ENCODE measurements at regions not wholly inside any gene's neighbourhood (a gene's known extent, or its start where the extent isn't known, plus 50 kb on each side); places are given as distances from the start of the nearest gene placed in this dataset.
A peak's percentile ranks its signal among the peaks of the same experiment; 100 is the strongest.

- no peak for DNase-seq
- Histone ChIP-seq H3K27ac (ENCODE audit: low read depth, low read length) (no peak overlapping the region), H3K4me3 (ENCODE audit: low read length) (no peak overlapping the region), H3K27me3 (ENCODE audit: insufficient read depth, low read length, poor library complexity, severe bottlenecking) (no peaks in the 10 kb centered on the region), H3K36me3 (ENCODE audit: insufficient read depth, low read length) (no peaks in the 10 kb centered on the region), H3K4me1 (ENCODE audit: insufficient read depth, low read length) (no peaks in the 10 kb centered on the region), H3K9me3 (ENCODE audit: low read length) (no peaks in the 10 kb centered on the region)
- Mint-ChIP-seq H3K4me3 (no peak overlapping the region), H3K9me3 (no peaks in the 10 kb centered on the region), H3K27me3 (peaks cover 5 to 6% of the 10 kb centered on the region in 2 donors), H3K36me3 (no peaks in the 10 kb centered on the region), H3K27ac (no peak overlapping the region), H3K4me1 (no peaks in the 10 kb centered on the region)
- ChIA-PET POLR2A (no interaction called here), CTCF (no interaction called here)
Measured at GRCh38 chr22:49159711-49160110, 668.0 kb downstream of the BRD1 start.

GRCh38 chr22:49158741-49159564 lies 668.7 kb downstream of the BRD1 start:
- Mint-ChIP-seq H3K27me3 (peaks cover 5 to 6% of the 10 kb centered on the region in 2 donors), H3K27ac (no peak overlapping the region), H3K4me1 (no peaks in the 10 kb centered on the region), H3K4me3 (no peak overlapping the region), H3K9me3 (no peaks in the 10 kb centered on the region), H3K36me3 (no peaks in the 10 kb centered on the region)
- Histone ChIP-seq H3K4me1 (ENCODE audit: insufficient read depth, low read length) (no peaks in the 10 kb centered on the region), H3K9me3 (ENCODE audit: low read length) (no peaks in the 10 kb centered on the region), H3K4me3 (ENCODE audit: low read length) (no peak overlapping the region), H3K27ac (ENCODE audit: low read depth, low read length) (no peak overlapping the region), H3K36me3 (ENCODE audit: insufficient read depth, low read length) (no peaks in the 10 kb centered on the region), H3K27me3 (ENCODE audit: insufficient read depth, low read length, poor library complexity, severe bottlenecking) (no peaks in the 10 kb centered on the region)
- ChIA-PET POLR2A (no interaction called here), CTCF (no interaction called here)
- peak in 1 of 5 donors; percentile 35 for DNase-seq

DNA sequence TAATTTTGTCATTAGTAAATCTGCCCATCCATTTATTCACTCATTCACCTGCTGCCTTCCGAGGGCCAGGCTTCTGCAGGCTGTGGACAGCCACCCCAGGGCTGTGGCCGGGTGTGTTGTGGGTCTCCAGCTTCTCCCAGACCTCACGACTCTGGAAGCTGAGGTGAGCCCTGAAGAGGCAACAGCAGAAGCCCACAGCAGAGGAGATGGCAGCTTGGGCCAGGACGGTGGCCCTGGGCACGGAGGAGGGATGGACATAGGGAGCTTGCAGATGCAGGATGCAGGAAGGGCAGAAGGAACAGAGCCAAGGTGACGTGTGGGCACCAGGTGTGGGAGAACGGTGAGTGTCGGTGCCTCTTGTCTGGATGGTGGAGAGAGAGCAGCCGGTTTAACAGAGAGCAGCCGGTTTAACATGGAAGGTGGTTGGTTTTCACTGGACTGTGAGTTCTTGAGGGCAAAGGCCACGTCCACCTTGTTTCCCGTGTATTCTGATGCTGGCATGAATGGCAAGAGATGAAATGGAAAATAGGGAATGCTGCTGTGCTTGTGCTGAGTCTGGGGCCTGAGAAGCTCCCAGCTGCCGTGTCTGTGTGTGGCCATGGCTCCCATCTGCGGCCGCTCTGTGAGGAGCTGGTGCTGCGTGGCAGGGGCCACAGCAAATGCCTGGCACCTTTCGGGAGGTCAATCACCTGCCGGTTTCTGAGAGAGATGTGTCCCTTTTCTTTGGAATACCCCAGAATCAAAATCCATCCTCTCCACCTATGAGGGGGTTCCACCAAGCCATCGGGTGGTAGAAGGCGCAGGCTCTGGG lies 669.9 kb downstream of the BRD1 start:
- Histone ChIP-seq H3K4me3 (ENCODE audit: low read length) (no peak overlapping the region), H3K9me3 (ENCODE audit: low read length) (no peaks in the 10 kb centered on the region), H3K27me3 (ENCODE audit: insufficient read depth, low read length, poor library complexity, severe bottlenecking) (no peaks in the 10 kb centered on the region), H3K27ac (ENCODE audit: low read depth, low read length) (no peak overlapping the region), H3K4me1 (ENCODE audit: insufficient read depth, low read length) (no peaks in the 10 kb centered on the region), H3K36me3 (ENCODE audit: insufficient read depth, low read length) (no peaks in the 10 kb centered on the region)
- Mint-ChIP-seq H3K4me1 (no peaks in the 10 kb centered on the region), H3K4me3 (no peak overlapping the region), H3K27ac (no peak overlapping the region), H3K9me3 (no peaks in the 10 kb centered on the region), H3K36me3 (no peaks in the 10 kb centered on the region), H3K27me3 (peaks cover 3 to 5% of the 10 kb centered on the region in 2 donors)
- POLR2A ChIA-PET: no interaction called here
- CTCF ChIA-PET: no interaction called here
- DNase-seq: peak in 1 of 5 donors; percentile 20

GRCh38 chr22:49156662-49157285 lies 670.9 kb downstream of the BRD1 start:
- no peaks in the 10 kb centered on the region for H3K9me3 Mint-ChIP-seq
- POLR2A ChIA-PET: no interaction called here
- no peak overlapping the region for H3K4me3 Mint-ChIP-seq
- H3K36me3 Mint-ChIP-seq: no peaks in the 10 kb centered on the region
- H3K36me3 ChIP-seq (ENCODE audit: insufficient read depth, low read length): no peaks in the 10 kb centered on the region
- H3K27me3 ChIP-seq (ENCODE audit: insufficient read depth, low read length, poor library complexity, severe bottlenecking): no peaks in the 10 kb centered on the region
- DNase-seq: no peak
- peaks cover 0 to 3% of the 10 kb centered on the region in 2 donors for H3K27me3 Mint-ChIP-seq
- no peaks in the 10 kb centered on the region for H3K9me3 ChIP-seq (ENCODE audit: low read length)
- no peak overlapping the region for H3K4me3 ChIP-seq (ENCODE audit: low read length)
- no peaks in the 10 kb centered on the region for H3K4me1 Mint-ChIP-seq
- no peak overlapping the region for H3K27ac Mint-ChIP-seq
- H3K27ac ChIP-seq (ENCODE audit: low read depth, low read length): no peak overlapping the region
- CTCF ChIA-PET: no interaction called here
- H3K4me1 ChIP-seq (ENCODE audit: insufficient read depth, low read length): no peaks in the 10 kb centered on the region

- Histone ChIP-seq H3K36me3 (ENCODE audit: insufficient read depth, low read length) (no peaks in the 10 kb centered on the region), H3K4me1 (ENCODE audit: insufficient read depth, low read length) (no peaks in the 10 kb centered on the region), H3K9me3 (ENCODE audit: low read length) (no peaks in the 10 kb centered on the region), H3K27ac (ENCODE audit: low read depth, low read length) (no peak overlapping the region), H3K4me3 (ENCODE audit: low read length) (no peak overlapping the region), H3K27me3 (ENCODE audit: insufficient read depth, low read length, poor library complexity, severe bottlenecking) (no peaks in the 10 kb centered on the region)
- ChIA-PET POLR2A (no interaction called here), CTCF (no interaction called here)
- DNase-seq: no peak
- no peak overlapping the region for H3K4me3 Mint-ChIP-seq
- H3K9me3 Mint-ChIP-seq: no peaks in the 10 kb centered on the region
- no peaks in the 10 kb centered on the region for H3K36me3 Mint-ChIP-seq
- peaks cover 3% of the 10 kb centered on the region in 2 donors for H3K27me3 Mint-ChIP-seq
- no peak overlapping the region for H3K27ac Mint-ChIP-seq
- no peaks in the 10 kb centered on the region for H3K4me1 Mint-ChIP-seq
Measured at GRCh38 chr22:49155770-49156580, 671.7 kb downstream of the BRD1 start.

GRCh38 chr22:49155039-49155769 lies 672.5 kb downstream of the BRD1 start:
- Histone ChIP-seq H3K4me3 (ENCODE audit: low read length) (no peak overlapping the region), H3K9me3 (ENCODE audit: low read length) (no peaks in the 10 kb centered on the region), H3K36me3 (ENCODE audit: insufficient read depth, low read length) (no peaks in the 10 kb centered on the region), H3K27ac (ENCODE audit: low read depth, low read length) (no peak overlapping the region), H3K4me1 (ENCODE audit: insufficient read depth, low read length) (no peaks in the 10 kb centered on the region), H3K27me3 (ENCODE audit: insufficient read depth, low read length, poor library complexity, severe bottlenecking) (no peaks in the 10 kb centered on the region)
- Mint-ChIP-seq H3K27me3 (peaks cover 3% of the 10 kb centered on the region in 2 donors), H3K9me3 (no peaks in the 10 kb centered on the region), H3K4me1 (no peaks in the 10 kb centered on the region), H3K4me3 (no peak overlapping the region), H3K36me3 (no peaks in the 10 kb centered on the region), H3K27ac (no peak overlapping the region)
- ChIA-PET CTCF (no interaction called here), POLR2A (no interaction called here)
- no peak for DNase-seq

DNA sequence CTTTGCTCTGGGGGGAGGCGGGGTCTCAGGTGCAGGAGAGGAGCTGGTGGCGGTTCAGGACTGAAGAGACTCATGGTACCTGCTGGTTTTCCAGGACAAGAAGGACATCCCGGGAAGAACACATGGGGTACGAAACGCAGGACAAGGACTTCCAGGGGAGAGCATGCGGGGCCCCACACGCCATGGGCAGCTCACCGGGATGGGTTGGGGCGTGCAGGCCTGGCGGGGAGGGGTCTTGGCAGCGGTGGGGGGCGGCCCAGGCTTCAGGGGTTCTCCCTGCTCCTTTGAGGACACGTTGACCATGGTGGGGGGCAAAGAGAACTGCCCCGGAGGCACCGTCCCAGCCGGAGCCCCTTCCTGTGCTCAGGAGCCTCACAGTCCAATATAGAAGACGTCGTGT lies 673.2 kb downstream of the BRD1 start:
- Histone ChIP-seq H3K36me3 (ENCODE audit: insufficient read depth, low read length) (no peaks in the 10 kb centered on the region), H3K27ac (ENCODE audit: low read depth, low read length) (no peak overlapping the region), H3K27me3 (ENCODE audit: insufficient read depth, low read length, poor library complexity, severe bottlenecking) (no peaks in the 10 kb centered on the region), H3K4me1 (ENCODE audit: insufficient read depth, low read length) (no peaks in the 10 kb centered on the region), H3K9me3 (ENCODE audit: low read length) (no peaks in the 10 kb centered on the region), H3K4me3 (ENCODE audit: low read length) (no peak overlapping the region)
- Mint-ChIP-seq H3K4me3 (no peak overlapping the region), H3K27ac (no peak overlapping the region), H3K9me3 (no peaks in the 10 kb centered on the region), H3K36me3 (no peaks in the 10 kb centered on the region), H3K27me3 (peaks cover 3% of the 10 kb centered on the region in 2 donors), H3K4me1 (no peaks in the 10 kb centered on the region)
- no peak for DNase-seq
- ChIA-PET POLR2A (no interaction called here), CTCF (no interaction called here)

Measured in CD8-positive, alpha-beta memory T cell (primary cell).